Stimulated activated CD4-positive, alpha-beta T cell treated with anti-CD3 and anti-CD28 coated beads, TNF-alpha, amount 100 ng/mL, for 48 hours (primary cell): ENCODE measurements at regions not wholly inside any gene's neighbourhood (a gene's known extent, or its start where the extent isn't known, plus 50 kb on each side); places are given as distances from the start of the nearest gene placed in this dataset.
"Not testable (repeated sequence)": the region's sequence is repeated elsewhere in the genome, so short reads cannot be mapped to it uniquely, and the experiment has no call there.

ENCODE experiments used
- DNase-seq, 3 donors: peaks; one replicate each; pipeline ENCODE4 v3.0.0-alpha.2; 2020; ENCODE audit warnings: low read depth in 3 of 3

DNA sequence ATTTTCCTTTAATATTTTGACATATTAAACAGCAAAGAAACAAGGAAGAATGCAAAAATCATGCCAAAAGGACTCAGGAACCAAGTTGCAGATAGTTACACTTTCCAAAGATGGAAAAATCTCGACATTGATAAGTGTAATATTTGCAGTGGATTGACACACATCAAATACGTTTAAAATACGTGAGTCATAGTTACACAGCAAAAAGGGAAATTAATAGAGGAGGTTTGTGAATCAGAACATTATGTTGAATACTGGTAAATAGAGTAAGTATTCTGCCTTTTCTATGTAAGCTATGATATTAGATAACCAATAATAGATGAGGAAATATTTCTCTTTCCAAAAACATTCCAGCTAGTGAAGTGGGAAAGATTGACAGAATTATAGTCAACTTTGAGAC lies 1761.3 kb upstream of the IGFBP7 start:
- no peak for DNase-seq

DNA sequence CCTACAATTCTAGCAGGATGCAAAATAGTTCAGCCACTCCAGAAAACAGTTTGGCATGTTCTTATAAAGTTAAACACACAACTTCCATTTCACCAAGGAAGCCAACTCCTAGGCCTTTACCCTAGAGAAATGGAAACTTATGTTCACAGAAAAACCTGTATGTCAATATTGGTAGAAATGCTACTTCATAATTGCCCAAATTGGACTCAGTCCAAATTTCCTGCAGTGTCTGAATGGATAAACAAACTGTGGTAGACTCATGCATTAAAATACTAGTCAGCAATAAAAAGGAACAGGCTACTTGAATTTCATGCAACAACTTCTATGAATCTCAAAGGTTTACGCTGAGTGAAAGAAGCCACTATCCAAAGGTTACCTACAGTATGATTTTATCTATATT lies 1738.8 kb upstream of the IGFBP7 start:
- no peak for DNase-seq

DNA sequence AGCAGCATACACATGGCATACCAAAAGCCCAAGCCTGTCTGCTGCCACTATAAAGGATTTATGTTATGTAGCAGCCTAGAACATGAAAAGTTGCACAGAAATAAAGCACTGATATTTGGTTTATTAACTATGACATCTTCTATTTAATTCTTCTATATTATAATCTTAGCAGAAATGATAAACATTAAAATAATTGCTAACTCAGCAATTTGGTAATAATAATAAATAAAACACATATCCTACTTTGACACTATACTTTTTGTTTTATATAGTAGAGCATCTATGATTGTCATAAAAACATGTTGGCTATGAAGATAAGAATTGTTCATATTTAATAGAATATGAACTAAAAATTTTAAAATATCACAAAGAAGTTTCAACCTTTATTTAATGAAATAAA lies 1733.3 kb upstream of the IGFBP7 start:
- no peak for DNase-seq

DNA sequence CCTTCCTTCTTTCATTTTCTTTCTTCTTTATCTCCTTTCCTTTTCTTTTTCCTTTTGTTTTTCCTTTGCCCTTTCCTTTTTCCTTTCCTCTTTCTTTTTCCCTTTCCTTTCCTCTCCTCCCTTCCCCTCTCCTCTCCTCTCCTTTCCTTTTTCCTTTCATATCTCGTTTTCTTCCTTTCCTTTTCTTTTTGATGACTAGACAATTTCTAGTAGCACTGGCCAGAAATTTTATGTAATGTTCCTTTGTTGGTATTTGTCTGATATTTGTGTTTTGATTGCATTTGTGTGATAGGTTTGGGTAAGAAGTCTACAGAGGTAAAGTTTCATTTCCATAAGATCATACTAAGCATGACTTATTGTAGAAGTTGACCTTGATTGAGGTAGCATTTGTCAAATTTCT lies 1722.9 kb upstream of the IGFBP7 start:
- no peak for DNase-seq

DNA sequence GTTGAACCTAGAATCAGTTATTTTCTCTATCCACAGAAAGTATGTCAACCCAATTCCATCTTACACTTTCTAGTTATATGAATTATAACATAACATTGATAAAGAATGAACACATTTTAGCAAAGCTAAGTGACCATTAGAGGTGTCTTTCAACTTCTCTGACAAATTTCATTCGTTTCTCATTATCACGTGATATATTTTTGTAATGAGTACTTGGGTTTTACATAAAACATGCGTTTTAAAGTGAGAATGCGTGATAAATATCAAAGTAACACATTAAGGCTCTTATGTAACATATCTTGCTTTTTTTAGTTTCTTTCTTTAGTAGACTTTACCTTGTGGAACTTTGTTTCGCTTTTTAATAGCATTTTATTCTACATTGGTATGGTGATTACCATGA lies 1715.1 kb upstream of the IGFBP7 start:
- no peak for DNase-seq

DNA sequence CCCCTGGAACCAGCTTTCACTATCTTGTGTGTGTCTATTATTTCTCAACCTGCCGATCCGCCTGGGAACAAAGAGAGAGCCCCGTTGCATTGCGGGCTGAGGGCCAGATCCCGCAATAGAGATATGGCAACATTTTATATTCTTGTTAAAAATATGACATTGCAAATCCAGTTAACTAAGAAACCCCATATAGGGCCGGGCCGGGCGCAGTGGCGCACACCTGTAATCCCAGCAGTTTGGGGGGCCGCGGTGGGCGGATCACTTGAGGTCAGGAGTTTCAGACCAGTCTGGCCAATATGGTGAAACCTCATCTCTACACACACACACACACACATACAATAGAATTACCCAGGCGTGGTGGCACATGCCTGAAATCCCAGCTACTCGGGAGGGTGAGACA lies 1708.4 kb upstream of the IGFBP7 start:
- DNase-seq = not testable (repeated sequence)

DNA sequence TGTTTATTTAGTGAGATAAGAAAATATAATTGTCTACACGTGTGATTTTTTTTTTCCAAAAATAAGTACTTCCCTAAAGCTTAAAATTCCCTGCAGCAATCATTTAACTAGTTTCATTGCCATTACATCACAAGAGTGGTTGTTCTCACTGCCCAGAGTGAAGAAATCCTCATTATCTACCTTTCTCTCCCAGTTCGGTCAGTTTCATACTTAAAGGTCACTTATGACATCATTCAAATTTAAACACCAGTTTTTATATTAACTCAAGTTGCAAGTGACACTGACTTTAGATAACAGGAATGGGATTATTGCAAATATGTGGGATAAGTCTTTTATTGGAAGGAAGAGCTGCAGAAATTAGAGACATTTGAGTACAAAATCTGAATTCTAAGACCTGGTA lies 1699.8 kb upstream of the IGFBP7 start:
- DNase-seq = no peak

DNA sequence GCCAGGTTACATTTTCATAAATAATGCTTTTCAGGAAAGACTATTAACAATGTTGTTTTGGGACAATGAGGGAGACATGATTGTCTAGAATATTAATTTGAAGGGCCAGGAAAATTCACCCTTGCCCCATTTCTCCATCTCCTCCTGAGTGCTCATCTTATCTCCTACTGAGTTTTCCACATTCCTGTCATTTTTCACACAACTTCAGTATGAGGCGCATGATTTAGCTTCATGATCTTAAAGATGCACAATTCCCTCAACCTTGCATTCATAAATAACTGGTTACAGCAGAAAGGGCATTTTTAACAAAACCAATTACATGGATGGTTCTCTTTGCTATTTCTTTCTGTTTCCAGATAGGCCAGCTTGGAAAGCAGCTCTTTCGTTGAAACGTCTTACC lies 1699.2 kb upstream of the IGFBP7 start:
- no peak for DNase-seq

DNA sequence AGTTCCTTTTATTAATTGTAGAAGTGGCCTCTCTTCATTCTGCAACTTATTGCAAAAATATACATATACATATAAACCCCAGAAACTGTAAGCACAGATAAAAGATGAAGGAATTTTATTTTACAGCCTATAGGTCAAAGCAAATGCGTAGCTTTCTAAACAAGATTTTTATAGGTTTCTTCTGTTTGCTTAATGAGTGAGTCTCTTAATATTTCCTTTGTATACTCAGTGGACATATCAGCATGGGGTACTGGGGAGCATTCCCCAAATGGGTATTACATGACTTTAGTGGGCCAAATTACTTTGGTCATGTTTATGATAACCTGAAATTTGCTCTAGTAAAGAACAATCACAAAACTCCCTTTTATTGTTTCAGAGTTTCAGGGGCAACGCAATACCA lies 1698.6 kb upstream of the IGFBP7 start:
- no peak for DNase-seq

DNA sequence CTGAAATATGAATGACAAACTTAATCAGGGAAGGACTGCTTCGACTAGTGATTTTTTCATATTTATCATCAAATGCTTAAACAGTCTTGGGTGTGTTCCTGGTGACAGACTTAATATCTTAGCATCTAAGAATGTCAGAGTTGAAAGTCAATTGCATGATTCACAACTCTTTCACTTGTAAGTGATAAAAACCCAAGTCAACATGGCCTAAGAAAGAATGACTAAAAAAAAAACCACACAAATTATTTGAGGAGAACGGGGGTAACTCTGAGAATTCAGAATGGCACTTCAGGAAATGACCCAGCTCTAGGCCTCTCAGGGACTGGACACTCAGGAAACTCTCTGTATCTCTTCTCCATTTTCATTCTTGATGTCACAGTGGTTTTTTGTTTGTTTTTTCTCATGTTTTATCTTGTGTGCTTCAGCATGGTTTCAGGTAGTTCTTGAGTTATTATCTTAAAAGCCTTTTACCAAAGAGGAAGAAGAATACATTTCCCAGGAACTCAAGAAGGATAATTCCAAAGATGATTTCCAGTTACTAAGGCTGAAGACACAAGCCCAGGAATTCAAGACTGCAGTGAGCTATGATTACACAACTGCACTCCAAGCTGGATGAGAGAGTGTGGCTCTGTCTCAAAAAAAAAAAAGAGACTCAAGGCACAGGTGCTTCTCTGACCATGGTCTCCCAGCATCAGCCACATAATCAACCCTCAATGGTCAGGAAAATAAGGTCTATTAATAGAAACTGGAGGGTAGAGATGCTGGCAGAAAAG lies 1697.8 kb upstream of the IGFBP7 start:
- no peak for DNase-seq

DNA sequence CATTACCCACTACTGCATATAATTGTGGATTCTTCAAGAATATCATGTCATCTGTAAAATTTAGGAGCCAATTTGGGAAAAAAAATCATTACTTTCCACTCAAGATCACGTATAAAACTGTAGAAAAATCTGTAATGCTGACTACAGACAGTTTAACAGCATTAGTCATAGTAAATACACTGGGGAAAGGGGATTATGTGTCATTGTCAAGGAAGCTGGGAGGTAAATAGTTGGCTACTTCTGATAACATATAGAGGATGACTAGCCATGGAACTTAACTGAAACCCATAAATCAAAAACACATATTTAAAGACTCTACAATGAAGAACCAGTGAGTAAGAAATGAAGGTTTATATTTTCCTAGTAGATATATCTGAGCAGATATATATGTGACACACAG lies 1666.4 kb upstream of the IGFBP7 start:
- no peak for DNase-seq

DNA sequence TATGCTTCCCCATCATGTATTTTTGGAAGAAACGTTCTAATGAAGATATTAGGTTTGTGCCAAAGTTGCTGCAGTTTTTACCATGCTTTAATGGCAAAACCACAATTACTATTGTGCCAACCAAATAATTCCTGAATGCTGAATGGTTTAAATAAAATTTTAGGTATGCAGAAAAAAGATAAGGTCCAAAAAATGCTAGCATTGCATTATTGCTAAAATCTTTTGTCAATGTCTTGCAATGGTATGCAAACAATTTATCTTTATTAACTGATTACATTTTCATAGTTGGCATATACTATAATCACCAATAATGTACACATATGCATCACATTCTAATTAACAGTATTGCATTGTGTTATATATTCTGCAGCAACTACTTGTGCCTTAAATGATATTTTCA lies 1657.4 kb upstream of the IGFBP7 start:
- DNase-seq = no peak

DNA sequence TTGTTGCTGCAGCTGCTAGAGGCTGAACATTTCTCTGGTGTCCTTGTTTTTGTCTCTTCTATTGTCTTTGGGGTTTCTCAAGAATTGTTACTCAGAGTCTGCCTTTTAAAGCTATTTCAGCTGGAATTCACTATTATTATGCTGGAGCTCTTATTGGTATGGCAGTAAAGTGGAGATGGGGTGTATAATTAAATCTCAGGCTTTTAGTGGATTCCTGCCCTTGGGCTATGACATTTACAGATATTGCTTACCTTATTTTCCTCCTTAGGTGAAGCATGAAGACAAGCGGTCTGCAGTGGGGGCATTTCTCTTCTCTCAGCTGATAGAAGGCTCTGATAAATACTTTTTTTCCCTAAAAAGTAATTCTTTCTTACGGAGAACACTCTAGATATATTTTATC lies 1656.6 kb upstream of the IGFBP7 start:
- DNase-seq = no peak

DNA sequence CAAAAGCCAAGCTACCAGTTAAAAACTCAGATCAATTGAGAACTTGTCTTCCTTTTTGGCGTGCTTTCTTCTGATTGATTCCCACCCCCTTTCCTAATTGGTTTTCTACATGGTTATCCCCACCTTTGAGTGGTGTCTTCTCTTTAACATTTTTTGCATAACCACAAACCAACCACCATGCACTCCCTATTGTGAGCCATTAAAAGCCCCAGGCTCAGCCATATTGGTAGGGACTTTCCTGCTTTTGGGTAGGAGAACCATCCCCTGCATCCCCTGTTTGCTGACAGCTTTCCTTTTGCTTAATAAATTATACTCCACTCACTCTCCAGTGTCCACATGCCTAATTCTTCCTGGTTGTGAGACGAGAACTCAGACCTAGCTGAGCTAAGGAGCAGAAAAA lies 1651.4 kb upstream of the IGFBP7 start:
- no peak for DNase-seq

DNA sequence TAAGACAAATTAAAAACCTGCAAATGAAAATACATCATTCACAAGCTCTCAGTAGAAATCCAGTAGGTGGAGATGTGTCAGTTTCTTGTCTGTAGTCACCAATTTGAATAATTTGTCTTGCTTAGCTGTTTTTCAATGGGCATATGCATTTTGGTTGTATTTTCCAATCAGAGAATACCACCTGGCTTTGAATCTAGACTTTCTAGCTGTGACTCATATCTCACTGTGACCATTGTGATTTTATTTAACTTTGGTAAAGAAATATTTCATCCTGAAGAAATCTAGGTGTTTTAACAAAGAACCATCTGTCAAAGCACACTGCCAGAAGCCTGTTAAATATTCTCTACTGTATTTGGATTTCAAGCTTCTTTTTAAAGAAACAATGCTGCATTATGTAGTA lies 1650.6 kb upstream of the IGFBP7 start:
- DNase-seq = no peak

DNA sequence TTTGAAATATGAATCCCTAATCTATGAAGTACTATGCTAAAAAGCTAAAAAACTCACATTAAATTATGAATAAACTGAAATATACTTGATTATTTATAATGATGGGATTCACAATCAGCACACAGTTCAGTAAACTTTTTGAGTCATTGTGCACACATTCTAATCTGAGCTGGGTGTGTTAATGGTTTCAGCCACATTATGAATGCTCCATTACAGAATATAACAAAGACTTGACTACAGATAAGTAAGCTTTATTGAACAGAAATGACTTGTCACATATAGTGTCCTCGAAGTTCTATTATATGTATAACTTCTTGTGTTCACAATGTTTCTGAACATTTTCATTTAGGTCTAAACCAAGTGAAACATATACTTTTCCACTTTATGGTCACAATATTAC lies 1649.9 kb upstream of the IGFBP7 start:
- no peak for DNase-seq

DNA sequence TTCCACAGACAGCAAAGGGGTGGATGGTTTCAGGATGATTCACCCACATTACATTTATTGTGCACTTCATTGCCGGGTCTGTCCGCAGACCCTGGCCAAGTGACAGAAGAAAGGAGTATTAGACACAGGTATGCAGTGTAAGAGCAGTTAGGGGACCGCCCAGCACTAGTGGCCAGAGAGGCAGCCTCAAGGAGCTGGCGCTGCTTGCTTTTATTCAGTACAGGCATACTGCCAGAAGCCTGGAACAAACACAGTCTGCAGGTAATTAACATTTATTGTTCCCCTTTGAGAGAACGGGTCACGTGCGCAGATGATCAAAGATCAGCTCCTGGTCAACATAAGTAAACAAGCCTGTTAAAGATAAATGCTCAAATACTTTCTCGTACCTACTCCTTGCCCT lies 1639.0 kb upstream of the IGFBP7 start:
- DNase-seq = no peak

DNA sequence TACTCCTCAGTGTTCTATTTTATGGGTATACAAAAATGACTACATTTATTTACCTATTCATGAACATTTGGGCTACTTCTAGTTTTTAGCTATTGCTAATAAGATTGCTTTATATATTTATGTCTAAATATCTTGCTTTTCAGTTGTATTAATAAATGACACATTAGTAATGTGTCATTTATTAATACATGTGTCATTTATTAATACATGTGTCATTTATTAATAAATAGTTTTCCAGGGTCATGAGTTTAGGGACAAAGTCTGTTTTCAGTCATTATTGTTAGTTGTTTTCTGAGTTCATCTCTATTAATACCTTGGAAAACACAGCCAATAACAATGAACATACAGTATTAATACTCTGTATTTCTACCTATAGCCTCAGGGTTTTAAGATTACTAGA lies 1630.7 kb upstream of the IGFBP7 start:
- DNase-seq = no peak

DNA sequence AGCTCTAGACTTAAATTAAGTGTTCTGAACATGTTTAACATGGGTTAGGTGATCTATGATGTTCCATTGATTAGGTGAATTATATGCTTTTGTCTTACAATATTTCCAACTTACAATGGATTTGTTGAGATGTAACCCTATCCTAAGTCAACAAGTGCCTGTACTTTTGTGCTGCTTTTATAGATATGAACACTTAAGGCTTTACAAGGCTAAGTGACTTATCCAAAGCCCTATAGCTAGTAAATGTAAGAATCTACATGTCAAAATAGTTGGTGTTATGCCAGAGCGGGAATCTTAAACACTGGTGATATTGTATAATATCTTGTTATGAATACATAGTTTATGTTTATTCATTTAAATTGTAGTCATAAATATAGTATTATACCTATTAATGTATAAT lies 1629.1 kb upstream of the IGFBP7 start:
- no peak for DNase-seq

DNA sequence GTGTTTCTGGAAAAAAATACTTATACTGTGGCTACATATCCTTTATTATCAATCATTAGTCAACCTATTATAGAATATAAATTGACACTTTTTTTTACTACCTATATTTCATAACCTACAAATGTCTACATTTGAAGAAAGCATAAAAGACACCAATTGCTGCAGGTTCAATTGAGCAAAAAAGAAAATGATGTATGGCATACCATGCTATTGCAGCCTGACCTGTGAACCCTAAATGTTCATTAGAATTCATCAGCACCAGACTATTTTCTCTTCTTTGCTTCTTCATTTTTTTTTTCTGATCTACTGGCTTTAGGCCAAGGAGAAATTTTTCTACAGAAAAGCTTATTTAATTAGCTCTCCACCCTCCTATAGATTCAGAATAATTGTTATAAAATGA lies 1628.2 kb upstream of the IGFBP7 start:
- no peak for DNase-seq

DNA sequence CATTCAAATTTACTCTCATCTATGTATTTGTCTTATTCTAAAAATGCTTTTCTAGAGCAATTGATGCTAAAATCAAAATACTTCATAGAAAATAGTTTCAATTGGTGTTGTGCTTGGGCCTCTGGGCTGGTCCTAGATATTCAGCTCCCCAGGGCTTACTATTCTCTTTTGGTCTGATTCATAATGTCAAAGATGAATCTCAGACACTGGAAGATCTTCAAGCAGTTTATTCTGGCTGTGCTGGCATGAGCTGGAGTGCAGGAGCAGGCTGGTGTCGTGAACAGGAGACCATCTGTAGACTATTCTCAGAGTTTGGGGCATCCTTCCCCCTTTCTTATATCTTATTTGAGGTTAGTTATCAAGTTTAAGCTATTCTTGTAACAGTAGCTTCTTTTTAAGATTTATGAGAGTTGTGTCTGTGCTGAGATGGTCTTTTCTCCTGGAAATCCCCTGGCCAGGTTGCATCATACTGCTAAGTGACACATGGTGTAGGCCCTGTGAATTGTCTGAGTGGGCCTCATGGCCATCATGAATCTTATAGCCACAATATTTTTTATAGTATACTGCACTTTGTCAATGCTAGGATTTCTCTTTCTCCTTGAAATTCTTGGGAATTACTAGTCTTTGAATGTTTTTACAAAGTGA lies 1624.0 kb upstream of the IGFBP7 start:
- no peak for DNase-seq

DNA sequence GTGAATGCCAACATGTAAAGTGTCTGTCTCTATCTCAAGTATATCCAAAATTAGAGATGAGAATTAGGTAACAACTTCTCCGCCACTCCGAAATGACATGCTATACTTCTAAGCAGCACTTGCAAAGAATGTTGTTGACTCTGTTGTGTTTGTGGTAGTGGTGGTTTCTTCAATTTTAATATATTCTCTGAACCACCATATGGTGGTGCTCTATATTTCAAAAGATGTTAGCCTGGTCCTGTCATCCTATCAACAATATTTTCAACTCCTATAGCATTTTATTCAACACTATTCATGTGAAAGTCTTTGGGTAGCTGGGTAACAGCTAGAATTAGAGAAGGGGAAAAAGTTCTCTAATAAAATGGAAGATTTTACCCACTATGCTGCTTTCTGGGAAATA lies 1622.8 kb upstream of the IGFBP7 start:
- no peak for DNase-seq

DNA sequence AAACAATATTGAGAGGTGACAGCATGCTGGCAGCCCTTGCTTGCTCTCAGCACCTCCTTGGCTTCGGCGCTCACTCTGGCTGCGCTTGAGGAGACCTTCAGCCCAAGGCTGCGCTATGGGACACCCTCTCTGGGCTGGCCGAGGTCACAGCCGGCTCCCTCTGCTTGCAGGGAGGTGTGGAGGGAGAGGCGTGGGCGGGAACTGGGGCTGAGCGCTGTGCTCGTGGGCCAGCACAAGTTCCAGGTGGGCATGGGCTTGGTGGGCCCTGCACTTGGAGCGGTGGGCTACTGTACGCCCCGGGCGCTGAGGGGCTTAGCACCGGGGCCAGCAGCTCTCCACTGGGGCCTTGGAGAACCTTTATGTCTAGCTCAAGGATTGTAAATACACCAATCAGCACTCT lies 1613.8 kb upstream of the IGFBP7 start:
- no peak for DNase-seq

DNA sequence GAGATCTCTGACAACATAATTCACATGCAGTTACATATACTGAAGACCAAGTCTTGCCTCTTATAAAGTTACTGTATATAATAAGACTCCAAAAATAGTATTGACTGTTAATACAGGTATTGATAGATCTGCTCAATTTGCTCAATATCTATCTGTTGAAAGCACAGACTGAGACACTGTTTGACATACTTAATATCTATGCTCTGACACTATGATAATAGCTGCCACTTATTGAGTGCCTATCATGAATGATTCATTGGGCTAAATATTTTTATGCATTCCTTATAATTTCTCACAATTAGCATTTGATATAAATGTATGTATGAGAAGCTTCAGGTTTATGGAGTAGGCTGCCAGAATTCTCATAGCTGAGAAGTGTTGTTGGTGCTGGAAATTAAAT lies 1600.9 kb upstream of the IGFBP7 start:
- no peak for DNase-seq
